ENCODE measurements at regions not wholly inside any gene's neighbourhood (a gene's known extent, or its start where the extent isn't known, plus 50 kb on each side); places are given as distances from the start of the nearest gene placed in this dataset.

- no peak for DNase-seq (ENCODE audit: extremely low read depth, low read depth)
Observed at GRCh38 chr6:122092366-122092765, 307.1 kb upstream of the HSF2 start.

- no peak for DNase-seq (ENCODE audit: extremely low read depth, low read depth)
Observed at GRCh38 chr6:122098201-122098678, 301.2 kb upstream of the HSF2 start.

GRCh38 chr6:122102026-122102425, 297.4 kb upstream of the HSF2 start:
- no peak for DNase-seq (ENCODE audit: extremely low read depth, low read depth)

GRCh38 chr6:122107256-122107852, 292.1 kb upstream of the HSF2 start:
- DNase-seq (ENCODE audit: extremely low read depth, low read depth) = no peak

GRCh38 chr6:122109075-122109474, 290.4 kb upstream of the HSF2 start:
- no peak for DNase-seq (ENCODE audit: extremely low read depth, low read depth)

GRCh38 chr6:122114717-122115116, 284.7 kb upstream of the HSF2 start:
- DNase-seq (ENCODE audit: extremely low read depth, low read depth) = no peak

- no peak for DNase-seq (ENCODE audit: extremely low read depth, low read depth)
Observed at GRCh38 chr6:122116119-122116834, 283.2 kb upstream of the HSF2 start.

GRCh38 chr6:122116835-122117627, 282.4 kb upstream of the HSF2 start:
- no peak for DNase-seq (ENCODE audit: extremely low read depth, low read depth)

GRCh38 chr6:122118945-122119506, 280.4 kb upstream of the HSF2 start:
- no peak for DNase-seq (ENCODE audit: extremely low read depth, low read depth)

- no peak for DNase-seq (ENCODE audit: extremely low read depth, low read depth)
Observed at GRCh38 chr6:122122202-122122601, 277.2 kb upstream of the HSF2 start.

GRCh38 chr6:122122686-122123085, 276.8 kb upstream of the HSF2 start:
- DNase-seq (ENCODE audit: extremely low read depth, low read depth) = no peak

GRCh38 chr6:122124908-122125307, 274.5 kb upstream of the HSF2 start:
- no peak for DNase-seq (ENCODE audit: extremely low read depth, low read depth)

GRCh38 chr6:122126894-122127293, 272.6 kb upstream of the HSF2 start:
- no peak for DNase-seq (ENCODE audit: extremely low read depth, low read depth)

GRCh38 chr6:122128445-122128844, 271.0 kb upstream of the HSF2 start:
- no peak for DNase-seq (ENCODE audit: extremely low read depth, low read depth)

GRCh38 chr6:122129313-122130025, 270.0 kb upstream of the HSF2 start:
- no peak for DNase-seq (ENCODE audit: extremely low read depth, low read depth)

GRCh38 chr6:122130026-122130348, 269.5 kb upstream of the HSF2 start:
- DNase-seq (ENCODE audit: extremely low read depth, low read depth) = no peak

- DNase-seq (ENCODE audit: extremely low read depth, low read depth) = no peak
Observed at GRCh38 chr6:122130518-122130917, 268.9 kb upstream of the HSF2 start.

- DNase-seq (ENCODE audit: extremely low read depth, low read depth) = no peak
Observed at GRCh38 chr6:122136386-122136785, 263.1 kb upstream of the HSF2 start.

GRCh38 chr6:122140031-122140430, 259.4 kb upstream of the HSF2 start:
- DNase-seq (ENCODE audit: extremely low read depth, low read depth) = no peak

GRCh38 chr6:122141246-122141645, 258.2 kb upstream of the HSF2 start:
- no peak for DNase-seq (ENCODE audit: extremely low read depth, low read depth)

Data from NCI-H460 (cell line).